SK-N-SH treated with all-trans-retinoic acid at 6 μM for 48 hours (cell line): ENCODE measurements at regions not wholly inside any gene's neighbourhood (a gene's known extent, or its start where the extent isn't known, plus 50 kb on each side); places are given as distances from the start of the nearest gene placed in this dataset.

ENCODE experiments used
- ATAC-seq: fragments of 200-7000 bp; cut with Tn5 transposase; 3 replicates; pipeline ENCODE4 v1.9.1; 2020; ENCODE audit warnings: mild to moderate bottlenecking, moderate library complexity
- ARNTL ChIP-seq: fragments of 450-650 bp; formaldehyde crosslinking; IDR thresholded peaks from 2 replicates; pipeline ENCODE4 v1.5.0; 2020; ENCODE audit warnings: low read depth, mild to moderate bottlenecking, moderate library complexity, borderline replicate concordance
- BACH2 ChIP-seq: fragments of 250-450 bp; sonication (Bioruptor Pico); IDR thresholded peaks from 2 replicates; pipeline ENCODE4 v1.9.0; 2021; ENCODE audit warnings: mild to moderate bottlenecking, borderline replicate concordance
- CSDC2 ChIP-seq: fragments of 250-450 bp; sonication (Bioruptor Pico); IDR thresholded peaks from 2 replicates; pipeline ENCODE4 v1.5.0; 2020; ENCODE audit warnings: mild to moderate bottlenecking, moderate library complexity
- ESRRG ChIP-seq: fragments of 250-450 bp; sonication (Bioruptor Pico); IDR thresholded peaks from 2 replicates; pipeline ENCODE4 v1.6.1; 2021; ENCODE audit warnings: mild to moderate bottlenecking
- GLIS3 ChIP-seq: fragments of 250-450 bp; sonication (Bioruptor Pico); IDR thresholded peaks from 2 replicates; pipeline ENCODE4 v1.5.0; 2020; ENCODE audit warnings: mild to moderate bottlenecking, moderate library complexity
- ISL1 ChIP-seq: fragments of 250-450 bp; sonication (Bioruptor Pico); IDR thresholded peaks from 2 replicates; pipeline ENCODE4 v2.1.2; 2022; ENCODE audit warnings: mild to moderate bottlenecking, moderate library complexity
- OSR1 ChIP-seq: fragments of 250-450 bp; sonication (Bioruptor Pico); IDR thresholded peaks from 2 replicates; pipeline ENCODE4 v1.8.0; 2022; ENCODE audit warnings: moderate library complexity, mild to moderate bottlenecking, inconsistent platforms
- PPARA ChIP-seq: fragments of 250-450 bp; sonication (Bioruptor Pico); IDR thresholded peaks from 2 replicates; pipeline ENCODE4 v1.5.0; 2020; ENCODE audit warnings: mild to moderate bottlenecking, borderline replicate concordance
- RARB ChIP-seq: fragments of 250-450 bp; sonication (Bioruptor Pico); IDR thresholded peaks from 2 replicates; pipeline ENCODE4 v1.8.0; 2021; ENCODE audit warnings: mild to moderate bottlenecking, moderate library complexity
- SNAI2 ChIP-seq: fragments of 250-450 bp; sonication (Bioruptor Pico); IDR thresholded peaks from 2 replicates; pipeline ENCODE4 v1.5.0; 2020; ENCODE audit warnings: mild to moderate bottlenecking, moderate library complexity
- TCF4 ChIP-seq: fragments of 250-450 bp; sonication (Bioruptor Pico); IDR thresholded peaks from 2 replicates; pipeline ENCODE4 v1.8.0; 2021; ENCODE audit warnings: mild to moderate bottlenecking, moderate library complexity, borderline replicate concordance
- TOX ChIP-seq: fragments of 250-450 bp; sonication (Bioruptor Pico); IDR thresholded peaks from 2 replicates; pipeline ENCODE4 v1.8.0; 2021; ENCODE audit warnings: mild to moderate bottlenecking, moderate library complexity, borderline replicate concordance
- ZC3H10 ChIP-seq: fragments of 250-450 bp; sonication (Bioruptor Pico); IDR thresholded peaks from 2 replicates; pipeline ENCODE4 v1.5.1; 2021; ENCODE audit warnings: mild to moderate bottlenecking, moderate library complexity
- ZFP3 ChIP-seq: fragments of 250-450 bp; sonication (Bioruptor Pico); IDR thresholded peaks from 2 replicates; pipeline ENCODE4 v1.5.0; 2020; ENCODE audit warnings: mild to moderate bottlenecking, moderate library complexity
- ZFP30 ChIP-seq: fragments of 450-650 bp; formaldehyde crosslinking; IDR thresholded peaks from 2 replicates; pipeline ENCODE4 v1.5.0; 2022; ENCODE audit warnings: mild to moderate bottlenecking, moderate library complexity
- ZNF565 ChIP-seq: fragments of 450-650 bp; formaldehyde crosslinking; conservative IDR thresholded peaks from 2 replicates; pipeline ENCODE4 v1.5.0; 2020; ENCODE audit warnings: low read depth, mild to moderate bottlenecking, moderate library complexity
- ZNF70 ChIP-seq: fragments of 450-650 bp; formaldehyde crosslinking; IDR thresholded peaks from 2 replicates; pipeline ENCODE4 v1.5.0; 2020; ENCODE audit warnings: mild to moderate bottlenecking, moderate library complexity
- ZNF8 ChIP-seq: fragments of 450-650 bp; formaldehyde crosslinking; IDR thresholded peaks from 2 replicates; pipeline ENCODE4 v1.5.0; 2020; ENCODE audit warnings: mild to moderate bottlenecking, moderate library complexity
- TF ChIP-seq, protein P1 (sequence below): fragments of 250-450 bp; sonication (Bioruptor Pico); IDR thresholded peaks from 2 replicates; pipeline ENCODE4 v1.5.1; 2021; ENCODE audit warnings: mild to moderate bottlenecking, moderate library complexity
- TF ChIP-seq, protein P2 (sequence below): fragments of 250-450 bp; sonication (Bioruptor Pico); IDR thresholded peaks from 2 replicates; pipeline ENCODE4 v1.5.0; 2020; ENCODE audit warnings: mild to moderate bottlenecking, moderate library complexity
- TF ChIP-seq, protein P3 (sequence below): fragments of 250-450 bp; sonication (Bioruptor Pico); IDR thresholded peaks from 2 replicates; pipeline ENCODE4 v1.8.0; 2020; ENCODE audit warnings: mild to moderate bottlenecking, moderate library complexity, borderline replicate concordance
- TF ChIP-seq, protein P4 (sequence below): fragments of 250-450 bp; sonication (Bioruptor Pico); IDR thresholded peaks from 2 replicates; pipeline ENCODE4 v1.5.1; 2020; ENCODE audit warnings: low read depth, mild to moderate bottlenecking, moderate library complexity

DNA sequence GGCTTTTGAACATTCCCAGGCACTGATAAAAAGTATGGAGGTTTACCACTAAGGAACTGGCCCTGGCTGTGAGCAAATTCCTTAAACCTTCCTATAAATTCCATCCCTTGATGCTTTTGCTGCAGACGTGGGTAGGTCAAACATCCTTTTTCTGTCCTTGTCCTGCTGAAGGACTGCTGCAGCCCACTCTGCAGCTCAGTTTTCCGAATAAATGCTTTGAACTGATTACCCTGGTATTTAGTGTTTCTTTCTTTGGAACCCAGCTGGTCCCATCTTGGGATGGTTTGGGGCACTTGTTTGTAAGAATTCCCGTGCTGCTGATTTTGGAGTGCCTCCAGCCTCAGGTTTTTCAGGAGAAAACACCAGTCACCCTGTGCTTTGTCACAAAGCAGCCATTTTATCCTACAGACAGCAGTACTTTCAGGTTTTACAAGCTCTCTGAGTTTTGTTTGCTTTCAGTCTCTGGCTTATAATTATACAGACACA is 815.9 kb downstream of the VGLL3 start:
- TF ChIP-seq CSDC2 (CRISPR knock-in tag) = no peak
- TF ChIP-seq, protein P1, sequence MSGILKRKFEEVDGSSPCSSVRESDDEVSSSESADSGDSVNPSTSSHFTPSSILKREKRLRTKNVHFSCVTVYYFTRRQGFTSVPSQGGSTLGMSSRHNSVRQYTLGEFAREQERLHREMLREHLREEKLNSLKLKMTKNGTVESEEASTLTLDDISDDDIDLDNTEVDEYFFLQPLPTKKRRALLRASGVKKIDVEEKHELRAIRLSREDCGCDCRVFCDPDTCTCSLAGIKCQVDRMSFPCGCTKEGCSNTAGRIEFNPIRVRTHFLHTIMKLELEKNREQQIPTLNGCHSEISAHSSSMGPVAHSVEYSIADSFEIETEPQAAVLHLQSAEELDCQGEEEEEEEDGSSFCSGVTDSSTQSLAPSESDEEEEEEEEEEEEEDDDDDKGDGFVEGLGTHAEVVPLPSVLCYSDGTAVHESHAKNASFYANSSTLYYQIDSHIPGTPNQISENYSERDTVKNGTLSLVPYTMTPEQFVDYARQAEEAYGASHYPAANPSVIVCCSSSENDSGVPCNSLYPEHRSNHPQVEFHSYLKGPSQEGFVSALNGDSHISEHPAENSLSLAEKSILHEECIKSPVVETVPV (CRISPR knock-in tag) = no peak
- no peak for TF ChIP-seq RARB (CRISPR knock-in tag)

DNA sequence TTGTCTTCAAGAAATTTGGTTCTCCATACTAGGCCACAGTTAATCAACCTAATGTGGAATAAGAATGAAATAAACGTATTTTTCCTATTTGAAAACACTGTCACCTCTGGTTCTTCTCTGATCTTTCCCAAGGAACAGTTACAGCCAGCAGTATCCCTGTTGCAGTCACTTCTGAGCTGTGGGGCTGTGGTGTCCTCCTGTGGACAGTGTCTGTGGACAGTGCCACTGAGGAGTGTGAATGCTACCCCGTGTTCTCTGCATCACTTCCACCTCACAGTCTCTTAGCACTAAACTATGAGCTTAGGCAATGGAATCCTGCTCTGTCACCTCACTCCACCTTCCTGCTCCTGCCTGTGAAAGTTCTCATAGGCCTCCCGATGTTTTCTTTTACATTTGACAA is 817.5 kb downstream of the VGLL3 start:
- TF ChIP-seq, protein P2, sequence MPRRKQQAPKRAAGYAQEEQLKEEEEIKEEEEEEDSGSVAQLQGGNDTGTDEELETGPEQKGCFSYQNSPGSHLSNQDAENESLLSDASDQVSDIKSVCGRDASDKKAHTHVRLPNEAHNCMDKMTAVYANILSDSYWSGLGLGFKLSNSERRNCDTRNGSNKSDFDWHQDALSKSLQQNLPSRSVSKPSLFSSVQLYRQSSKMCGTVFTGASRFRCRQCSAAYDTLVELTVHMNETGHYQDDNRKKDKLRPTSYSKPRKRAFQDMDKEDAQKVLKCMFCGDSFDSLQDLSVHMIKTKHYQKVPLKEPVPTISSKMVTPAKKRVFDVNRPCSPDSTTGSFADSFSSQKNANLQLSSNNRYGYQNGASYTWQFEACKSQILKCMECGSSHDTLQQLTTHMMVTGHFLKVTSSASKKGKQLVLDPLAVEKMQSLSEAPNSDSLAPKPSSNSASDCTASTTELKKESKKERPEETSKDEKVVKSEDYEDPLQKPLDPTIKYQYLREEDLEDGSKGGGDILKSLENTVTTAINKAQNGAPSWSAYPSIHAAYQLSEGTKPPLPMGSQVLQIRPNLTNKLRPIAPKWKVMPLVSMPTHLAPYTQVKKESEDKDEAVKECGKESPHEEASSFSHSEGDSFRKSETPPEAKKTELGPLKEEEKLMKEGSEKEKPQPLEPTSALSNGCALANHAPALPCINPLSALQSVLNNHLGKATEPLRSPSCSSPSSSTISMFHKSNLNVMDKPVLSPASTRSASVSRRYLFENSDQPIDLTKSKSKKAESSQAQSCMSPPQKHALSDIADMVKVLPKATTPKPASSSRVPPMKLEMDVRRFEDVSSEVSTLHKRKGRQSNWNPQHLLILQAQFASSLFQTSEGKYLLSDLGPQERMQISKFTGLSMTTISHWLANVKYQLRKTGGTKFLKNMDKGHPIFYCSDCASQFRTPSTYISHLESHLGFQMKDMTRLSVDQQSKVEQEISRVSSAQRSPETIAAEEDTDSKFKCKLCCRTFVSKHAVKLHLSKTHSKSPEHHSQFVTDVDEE (CRISPR knock-in tag) = no peak
- TF ChIP-seq BACH2 (CRISPR knock-in tag) (no peak), ZNF70 (CRISPR knock-in tag) (no peak), ZFP3 (CRISPR knock-in tag) (no peak), SNAI2 (CRISPR knock-in tag) (no peak), ZC3H10 (CRISPR knock-in tag) (no peak), ZNF8 (CRISPR knock-in tag) (no peak), ISL1 (CRISPR knock-in tag) (no peak), RARB (CRISPR knock-in tag) (no peak), ARNTL (CRISPR knock-in tag) (no peak), ZFP30 (CRISPR knock-in tag) (no peak), TOX (CRISPR knock-in tag) (no peak), ZNF565 (CRISPR knock-in tag) (no peak), OSR1 (CRISPR knock-in tag) (no peak), ESRRG (CRISPR knock-in tag) (no peak)
- TF ChIP-seq, protein P1 (CRISPR knock-in tag) = no peak
- TF ChIP-seq, protein P3, sequence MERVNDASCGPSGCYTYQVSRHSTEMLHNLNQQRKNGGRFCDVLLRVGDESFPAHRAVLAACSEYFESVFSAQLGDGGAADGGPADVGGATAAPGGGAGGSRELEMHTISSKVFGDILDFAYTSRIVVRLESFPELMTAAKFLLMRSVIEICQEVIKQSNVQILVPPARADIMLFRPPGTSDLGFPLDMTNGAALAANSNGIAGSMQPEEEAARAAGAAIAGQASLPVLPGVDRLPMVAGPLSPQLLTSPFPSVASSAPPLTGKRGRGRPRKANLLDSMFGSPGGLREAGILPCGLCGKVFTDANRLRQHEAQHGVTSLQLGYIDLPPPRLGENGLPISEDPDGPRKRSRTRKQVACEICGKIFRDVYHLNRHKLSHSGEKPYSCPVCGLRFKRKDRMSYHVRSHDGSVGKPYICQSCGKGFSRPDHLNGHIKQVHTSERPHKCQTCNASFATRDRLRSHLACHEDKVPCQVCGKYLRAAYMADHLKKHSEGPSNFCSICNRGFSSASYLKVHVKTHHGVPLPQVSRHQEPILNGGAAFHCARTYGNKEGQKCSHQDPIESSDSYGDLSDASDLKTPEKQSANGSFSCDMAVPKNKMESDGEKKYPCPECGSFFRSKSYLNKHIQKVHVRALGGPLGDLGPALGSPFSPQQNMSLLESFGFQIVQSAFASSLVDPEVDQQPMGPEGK (CRISPR knock-in tag) = no peak
- no peak for ATAC-seq

More for the DNA sequence above, 815.9 kb downstream of the VGLL3 start:
- ATAC-seq = no peak

DNA sequence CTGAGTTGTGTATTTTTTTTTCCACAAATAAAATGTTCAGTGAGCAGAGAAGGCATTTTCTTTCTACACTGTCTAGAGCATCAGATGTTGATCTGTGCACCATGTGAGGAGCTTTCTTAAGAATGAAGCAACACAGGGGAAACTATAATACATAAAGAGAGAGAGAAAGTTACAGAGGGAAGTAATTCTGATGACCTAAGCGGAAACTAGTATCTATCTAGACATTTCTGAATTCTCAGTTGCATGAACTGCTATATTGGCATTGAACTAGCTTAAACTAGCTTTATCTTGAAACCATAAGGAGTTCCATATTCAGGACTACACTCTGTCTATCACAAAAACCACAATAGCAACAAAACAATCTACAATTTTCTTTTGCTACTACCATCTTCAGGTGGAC is 822.4 kb downstream of the VGLL3 start:
- no peak for ATAC-seq
- TF ChIP-seq ZFP3 (CRISPR knock-in tag) (no peak), ARNTL (CRISPR knock-in tag) (no peak), SNAI2 (CRISPR knock-in tag) (no peak), TCF4 (CRISPR knock-in tag) (no peak), CSDC2 (CRISPR knock-in tag) (no peak), PPARA (CRISPR knock-in tag) (no peak), ZNF70 (CRISPR knock-in tag) (no peak), ZFP30 (CRISPR knock-in tag) (no peak), GLIS3 (CRISPR knock-in tag) (no peak)
- TF ChIP-seq, protein P3 (CRISPR knock-in tag) = no peak
- TF ChIP-seq, protein P2 (CRISPR knock-in tag) = no peak
- TF ChIP-seq, protein P4, sequence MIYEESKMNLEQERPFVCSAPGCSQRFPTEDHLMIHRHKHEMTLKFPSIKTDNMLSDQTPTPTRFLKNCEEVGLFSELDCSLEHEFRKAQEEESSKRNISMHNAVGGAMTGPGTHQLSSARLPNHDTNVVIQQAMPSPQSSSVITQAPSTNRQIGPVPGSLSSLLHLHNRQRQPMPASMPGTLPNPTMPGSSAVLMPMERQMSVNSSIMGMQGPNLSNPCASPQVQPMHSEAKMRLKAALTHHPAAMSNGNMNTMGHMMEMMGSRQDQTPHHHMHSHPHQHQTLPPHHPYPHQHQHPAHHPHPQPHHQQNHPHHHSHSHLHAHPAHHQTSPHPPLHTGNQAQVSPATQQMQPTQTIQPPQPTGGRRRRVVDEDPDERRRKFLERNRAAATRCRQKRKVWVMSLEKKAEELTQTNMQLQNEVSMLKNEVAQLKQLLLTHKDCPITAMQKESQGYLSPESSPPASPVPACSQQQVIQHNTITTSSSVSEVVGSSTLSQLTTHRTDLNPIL (CRISPR knock-in tag) = no peak
